ENCODE measurements at regions not wholly inside any gene's neighbourhood (a gene's known extent, or its start where the extent isn't known, plus 50 kb on each side); places are given as distances from the start of the nearest gene placed in this dataset.
"Not testable (repeated sequence)": the region's sequence is repeated elsewhere in the genome, so short reads cannot be mapped to it uniquely, and the experiment has no call there.

- peak; percentile 66 to 84 for TF ChIP-seq CTCF (IDR thresholded peaks at IDR 0.05)
- peak; percentile 88 for ATAC-seq
- intact Hi-C loops (cut with DNase I): no loop called here
Observed at GRCh38 chr10:9331583-9332008, 1277.1 kb downstream of the GATA3 start.

GRCh38 chr10:9334270-9334669 is 1279.8 kb downstream of the GATA3 start:
- H3K27ac ChIP-seq: no peak overlapping the region
- ATAC-seq: no peak
- H3K36me3 ChIP-seq: no peaks in the 10 kb centered on the region
- intact Hi-C loops (cut with DNase I): no loop called here
- TF ChIP-seq CTCF (IDR thresholded peaks at IDR 0.05): no peak
- H3K9me3 ChIP-seq: no peaks in the 10 kb centered on the region
- no peaks in the 10 kb centered on the region for H3K4me1 ChIP-seq
- no peak for DNase-seq
- no peak overlapping the region for H3K4me3 ChIP-seq
- no peaks in the 10 kb centered on the region for H3K27me3 ChIP-seq

More at GRCh38 chr10:9331583-9332008, 1277.1 kb downstream of the GATA3 start:
- no peaks in the 10 kb centered on the region for H3K9me3 ChIP-seq
- DNase-seq: peak in 2 of 4 donors; percentile 59 to 75
- H3K4me3 ChIP-seq: no peak overlapping the region
- no peaks in the 10 kb centered on the region for H3K4me1 ChIP-seq
- no peak overlapping the region for H3K27ac ChIP-seq
- peaks cover 0 to 6% of the 10 kb centered on the region in 2 donors for H3K27me3 ChIP-seq
- H3K36me3 ChIP-seq: no peaks in the 10 kb centered on the region

GRCh38 chr10:9339716-9340115 is 1285.2 kb downstream of the GATA3 start:
- Histone ChIP-seq H3K36me3 (no peaks in the 10 kb centered on the region), H3K27ac (no peak overlapping the region), H3K9me3 (no peaks in the 10 kb centered on the region), H3K4me1 (no peaks in the 10 kb centered on the region), H3K27me3 (no peaks in the 10 kb centered on the region), H3K4me3 (no peak overlapping the region)
- DNase-seq: no peak
- TF ChIP-seq CTCF (IDR thresholded peaks at IDR 0.05): no peak
- ATAC-seq: no peak
- intact Hi-C loops (cut with DNase I): no loop called here

- Histone ChIP-seq H3K27me3 (no peaks in the 10 kb centered on the region), H3K9me3 (no peaks in the 10 kb centered on the region), H3K36me3 (no peaks in the 10 kb centered on the region), H3K4me1 (no peaks in the 10 kb centered on the region), H3K27ac (no peak overlapping the region), H3K4me3 (no peak overlapping the region)
- intact Hi-C loops (cut with DNase I): no loop called here
- ATAC-seq (peak; percentile 84), DNase-seq (peak in 2 of 4 donors; percentile 36 to 53)
- TF ChIP-seq CTCF (IDR thresholded peaks at IDR 0.05): peak; percentile 26 to 55
Observed at GRCh38 chr10:9342885-9343570, 1288.5 kb downstream of the GATA3 start.

GRCh38 chr10:9347933-9348332 is 1293.4 kb downstream of the GATA3 start:
- H3K36me3 ChIP-seq; intact Hi-C loops (cut with DNase I); H3K4me3 ChIP-seq; H3K9me3 ChIP-seq; H3K4me1 ChIP-seq; H3K27ac ChIP-seq; ATAC-seq; H3K27me3 ChIP-seq; DNase-seq: not testable (repeated sequence)

GRCh38 chr10:9357471-9357870 is 1303.0 kb downstream of the GATA3 start:
- no peaks in the 10 kb centered on the region for H3K4me1 ChIP-seq
- no peak overlapping the region for H3K4me3 ChIP-seq
- DNase-seq: peak in 2 of 4 donors; percentile 60 to 72
- H3K27ac ChIP-seq: no peak overlapping the region
- H3K36me3 ChIP-seq: no peaks in the 10 kb centered on the region
- no peak for TF ChIP-seq CTCF (IDR thresholded peaks at IDR 0.05)
- H3K27me3 ChIP-seq: no peaks in the 10 kb centered on the region
- no peak for ATAC-seq
- H3K9me3 ChIP-seq: no peaks in the 10 kb centered on the region
- intact Hi-C loops (cut with DNase I): no loop called here
